Astrocyte of the spinal cord (primary cell): ENCODE measurements at regions not wholly inside any gene's neighbourhood (a gene's known extent, or its start where the extent isn't known, plus 50 kb on each side); places are given as distances from the start of the nearest gene placed in this dataset.
A peak's percentile ranks its signal among the peaks of the same experiment; 100 is the strongest.

Source experiments
- DNase-seq: peaks from one replicate; pipeline ENCODE4 v3.0.0; 2011; ENCODE audit warnings: low read depth, low spot score
- H3K4me3 ChIP-seq: 2 replicates; pipeline ENCODE4 v1.5.1; 2011; ENCODE audit warnings: low read depth, mild to moderate bottlenecking, low read length, moderate library complexity
- CTCF ChIP-seq: IDR thresholded peaks from 2 replicates; pipeline ENCODE4 v1.5.1; 2012; ENCODE audit warnings: low read depth, mild to moderate bottlenecking, low read length, inconsistent platforms
- in situ Hi-C: cut with HindIII; loops from 2 replicates; pipeline ENCODE4 v1.10.0; 2017; ENCODE audit warnings: low sequenced_read_pairs

- H3K4me3 ChIP-seq: no peak overlapping the region
- no peak for DNase-seq
- in situ Hi-C loops: no loop called here
- no peak for TF ChIP-seq CTCF
These were observed 204.2 kb upstream of the PIK3R1 start for GRCh38 chr5:68011259-68011760.

GRCh38 chr5:68010740-68011139, 204.8 kb upstream of the PIK3R1 start:
- in situ Hi-C loops: no loop called here
- no peak for DNase-seq
- no peak for TF ChIP-seq CTCF
- no peak overlapping the region for H3K4me3 ChIP-seq

- DNase-seq: peak; percentile 80
- no peak overlapping the region for H3K4me3 ChIP-seq
- TF ChIP-seq CTCF: no peak
- in situ Hi-C loops: no loop called here
These were observed 208.1 kb upstream of the PIK3R1 start for GRCh38 chr5:68007451-68007850.

GRCh38 chr5:68002836-68003235, 212.7 kb upstream of the PIK3R1 start:
- no peak for TF ChIP-seq CTCF
- no peak for DNase-seq
- in situ Hi-C loops: no loop called here

GRCh38 chr5:68000805-68001204, 214.8 kb upstream of the PIK3R1 start:
- peak; percentile 30 for DNase-seq
- in situ Hi-C loops: no loop called here
- no peak for TF ChIP-seq CTCF
- H3K4me3 ChIP-seq: no peak overlapping the region

More at GRCh38 chr5:68002836-68003235, 212.7 kb upstream of the PIK3R1 start:
- no peak overlapping the region for H3K4me3 ChIP-seq

- in situ Hi-C loops: no loop called here
- TF ChIP-seq CTCF: no peak
- DNase-seq: no peak
- H3K4me3 ChIP-seq: no peak overlapping the region
These were observed 216.2 kb upstream of the PIK3R1 start for GRCh38 chr5:67999391-67999790.
